ENCODE measurements at regions not wholly inside any gene's neighbourhood (a gene's known extent, or its start where the extent isn't known, plus 50 kb on each side); places are given as distances from the start of the nearest gene placed in this dataset.

- Histone ChIP-seq H3K4me3 (ENCODE audit: control extremely low read depth in 1 of 5, extremely low read depth in 1 of 5, insufficient read depth in 1 of 5, low read depth in 2 of 5, low read length in 4 of 5) (no peak overlapping the region), H3K36me3 (replicated peaks in 1 of 2; ENCODE audit: control extremely low read depth in 1 of 2, control insufficient read depth in 1 of 2, extremely low read depth in 1 of 2, insufficient read depth in 2 of 2, low read length in 1 of 2) (no peaks in the 10 kb centered on the region), H3K4me2 (replicated peaks; ENCODE audit: low read depth, low read length, poor library complexity, severe bottlenecking) (no peak overlapping the region), H3K9ac (ENCODE audit: low read length) (no peak overlapping the region), H2AFZ (ENCODE audit: insufficient read depth, low read depth, low read length, poor library complexity, severe bottlenecking) (no peak overlapping the region), H3K9me3 (ENCODE audit: control extremely low read depth in 1 of 3, control insufficient read depth in 2 of 3, insufficient read depth in 1 of 3, low read length in 2 of 3) (no peaks in the 10 kb centered on the region), H3K4me1 (ENCODE audit: control insufficient read depth in 2 of 2, insufficient read depth in 2 of 2, low read length in 2 of 2) (no peaks in the 10 kb centered on the region), H4K20me1 (ENCODE audit: control insufficient read depth, insufficient read depth, low read length, poor library complexity, severe bottlenecking) (no peaks in the 10 kb centered on the region), H3K27me3 (replicated peaks in 1 of 4; ENCODE audit: control extremely low read depth in 1 of 4, control insufficient read depth in 3 of 4, insufficient read depth in 4 of 4, low read length in 3 of 4) (no peaks in the 10 kb centered on the region), H3K79me2 (ENCODE audit: control insufficient read depth, insufficient read depth, low read length) (no peaks in the 10 kb centered on the region), H3K27ac (ENCODE audit: low read length in 2 of 2) (no peak overlapping the region)
- H3K4me3 Mint-ChIP-seq, result no peak overlapping the region
- H3K27ac Mint-ChIP-seq, result no peak overlapping the region
- ChIA-PET CTCF (no interaction called here), POLR2A (no interaction called here)
- no peaks in the 10 kb centered on the region for H3K27me3 Mint-ChIP-seq
- ATAC-seq (ENCODE audit: low read depth) (no peak), DNase-seq (no peak)
- WGBS (ENCODE audit: insufficient coverage), result no CpG with 5 or more reads among the region's 3 CpGs
- TF ChIP-seq CTCF (IDR thresholded peaks at IDR 0.05), result no peak
- TF ChIP-seq EZH2 (IDR thresholded peaks at IDR 0.05; ENCODE audit: borderline replicate concordance, insufficient read depth, low read depth, low read length, poor library complexity, severe bottlenecking), result no peak
- intact Hi-C loops (cut with micrococcal nuclease), result no loop called here
- no peaks in the 10 kb centered on the region for H3K4me1 Mint-ChIP-seq
- no peaks in the 10 kb centered on the region for H3K9me3 Mint-ChIP-seq (ENCODE audit: insufficient read depth)
Measured at GRCh38 chrX:139267851-139268250, 262.7 kb upstream of the F9 start.

- ChIA-PET POLR2A (no interaction called here), CTCF (no interaction called here)
- no peaks in the 10 kb centered on the region for H3K36me3 ChIP-seq (replicated peaks in 1 of 2; ENCODE audit: control extremely low read depth in 1 of 2, control insufficient read depth in 1 of 2, extremely low read depth in 1 of 2, insufficient read depth in 2 of 2, low read length in 1 of 2)
- no peak overlapping the region for H3K9ac ChIP-seq (ENCODE audit: low read length)
- WGBS (ENCODE audit: insufficient coverage), result no CpG with 5 or more reads among the region's 3 CpGs
- no peaks in the 10 kb centered on the region for H4K20me1 ChIP-seq (ENCODE audit: control insufficient read depth, insufficient read depth, low read length, poor library complexity, severe bottlenecking)
- H3K4me2 ChIP-seq (replicated peaks; ENCODE audit: low read depth, low read length, poor library complexity, severe bottlenecking), result no peak overlapping the region
- Mint-ChIP-seq H3K4me3 (no peak overlapping the region), H3K4me1 (no peaks in the 10 kb centered on the region), H3K27ac (no peak overlapping the region), H3K27me3 (no peaks in the 10 kb centered on the region), H3K9me3 (ENCODE audit: insufficient read depth) (peaks cover 1% of the 10 kb centered on the region)
- H3K79me2 ChIP-seq (ENCODE audit: control insufficient read depth, insufficient read depth, low read length), result no peaks in the 10 kb centered on the region
- H3K9me3 ChIP-seq (ENCODE audit: control extremely low read depth in 1 of 3, control insufficient read depth in 2 of 3, insufficient read depth in 1 of 3, low read length in 2 of 3), result no peaks in the 10 kb centered on the region
- intact Hi-C loops (cut with micrococcal nuclease), result no loop called here
- no peak for DNase-seq
- ATAC-seq (ENCODE audit: low read depth), result no peak
- TF ChIP-seq EZH2 (IDR thresholded peaks at IDR 0.05; ENCODE audit: borderline replicate concordance, insufficient read depth, low read depth, low read length, poor library complexity, severe bottlenecking), result no peak
- H2AFZ ChIP-seq (ENCODE audit: insufficient read depth, low read depth, low read length, poor library complexity, severe bottlenecking), result no peak overlapping the region
- no peak overlapping the region for H3K4me3 ChIP-seq (ENCODE audit: control extremely low read depth in 1 of 5, extremely low read depth in 1 of 5, insufficient read depth in 1 of 5, low read depth in 2 of 5, low read length in 4 of 5)
- no peaks in the 10 kb centered on the region for H3K4me1 ChIP-seq (ENCODE audit: control insufficient read depth in 2 of 2, insufficient read depth in 2 of 2, low read length in 2 of 2)
- H3K27ac ChIP-seq (ENCODE audit: low read length in 2 of 2), result no peak overlapping the region
- H3K27me3 ChIP-seq (replicated peaks in 1 of 4; ENCODE audit: control extremely low read depth in 1 of 4, control insufficient read depth in 3 of 4, insufficient read depth in 4 of 4, low read length in 3 of 4), result no peaks in the 10 kb centered on the region
Measured at GRCh38 chrX:139246295-139246694, 284.2 kb upstream of the F9 start.
